ENCODE measurements at regions not wholly inside any gene's neighbourhood (a gene's known extent, or its start where the extent isn't known, plus 50 kb on each side); places are given as distances from the start of the nearest gene placed in this dataset.

- TF ChIP-seq SUZ12 (IDR thresholded peaks at IDR 0.05; ENCODE audit: extremely low read depth, insufficient read depth, insufficient read length) (no peak), ZNF274 (IDR thresholded peaks at IDR 0.05; ENCODE audit: low read depth, low read length) (no peak), YY1 (IDR thresholded peaks at IDR 0.05; ENCODE audit: insufficient read depth, insufficient read length) (no peak)
These were observed 148.7 kb downstream of the ACTL7B start for GRCh38 chr9:108707120-108707519.

Measured in NT2/D1 (cell line).